Sciatic nerve (tissue), 2 donors: ENCODE measurements at regions not wholly inside any gene's neighbourhood (a gene's known extent, or its start where the extent isn't known, plus 50 kb on each side); places are given as distances from the start of the nearest gene placed in this dataset.
A peak's percentile ranks its signal among the peaks of the same experiment; 100 is the strongest.
"Not testable (repeated sequence)": the region's sequence is repeated elsewhere in the genome, so short reads cannot be mapped to it uniquely, and the experiment has no call there.

Source experiments
- ATAC-seq: fragments of 200-7000 bp; cut with Tn5 transposase; one replicate; pipeline ENCODE4 v1.9.1; 2020; ENCODE audit warnings: mild to moderate bottlenecking, moderate library complexity
- DNase-seq: peaks from one replicate; pipeline ENCODE4 v3.0.0-alpha.2; 2020; ENCODE audit warnings: low spot score
- intact Hi-C: fragments of 100-400 bp; cut with DNase I; formaldehyde crosslinking; loops from one replicate; pipeline ENCODE4 v1.14.2; 2022
- donor health status: DM: no; HTN: no; CAD: no.
- donor health status: DM: no; HTN: no; CAD: no.

DNA sequence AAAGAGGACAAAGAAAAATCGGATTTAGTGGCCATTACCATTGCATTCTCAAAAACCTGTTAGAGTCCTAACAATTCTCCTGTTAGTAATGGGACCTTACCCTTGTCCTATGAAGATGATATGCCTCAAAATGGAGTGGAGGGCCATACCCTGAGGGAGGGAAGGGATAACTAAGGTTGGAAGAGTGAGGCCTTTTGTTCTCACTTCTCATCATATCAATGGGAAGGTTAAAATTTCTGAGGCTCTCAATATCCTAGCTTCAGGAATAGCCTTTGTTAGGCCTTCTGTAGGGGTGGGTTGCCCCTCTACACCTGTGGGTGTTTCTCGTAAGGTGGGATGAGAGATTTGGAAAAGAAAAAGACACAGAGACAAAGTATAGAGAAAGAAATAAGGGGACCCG is 109.4 kb upstream of the SGIP1 start:
- not testable (repeated sequence) for ATAC-seq

GRCh38 chr1:66426239-66426853 is 107.6 kb upstream of the SGIP1 start:
- intact Hi-C loops: no loop called here
- DNase-seq (no peak), ATAC-seq (no peak)

More for the DNA sequence above, 109.4 kb upstream of the SGIP1 start:
- intact Hi-C loops, DNase-seq: not testable (repeated sequence)

- DNase-seq, intact Hi-C loops, ATAC-seq: not testable (repeated sequence)
These were observed 103.1 kb upstream of the SGIP1 start for GRCh38 chr1:66430815-66431214.

DNA sequence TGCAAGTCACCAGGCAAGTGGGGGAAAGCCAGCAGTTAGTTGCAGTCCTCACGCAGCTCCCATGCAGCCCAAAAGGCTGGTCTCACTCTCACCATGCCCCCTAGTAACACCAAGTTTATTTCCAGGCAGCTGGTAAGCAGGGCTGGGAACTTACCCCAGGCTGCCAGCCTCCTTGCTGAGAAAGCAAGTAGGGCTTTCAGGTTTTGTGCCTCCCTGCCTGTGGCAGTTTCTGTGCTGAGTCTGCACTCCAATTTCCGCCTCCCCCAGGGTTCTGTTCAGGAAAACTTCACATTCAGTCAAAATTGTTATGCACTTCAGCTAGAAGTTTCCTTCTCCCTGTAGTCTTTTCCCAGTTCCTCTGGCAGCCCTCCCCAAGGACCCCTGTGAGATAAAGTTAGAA is 102.0 kb upstream of the SGIP1 start:
- DNase-seq (no peak), ATAC-seq (no peak)
- intact Hi-C loops: no loop called here

DNA sequence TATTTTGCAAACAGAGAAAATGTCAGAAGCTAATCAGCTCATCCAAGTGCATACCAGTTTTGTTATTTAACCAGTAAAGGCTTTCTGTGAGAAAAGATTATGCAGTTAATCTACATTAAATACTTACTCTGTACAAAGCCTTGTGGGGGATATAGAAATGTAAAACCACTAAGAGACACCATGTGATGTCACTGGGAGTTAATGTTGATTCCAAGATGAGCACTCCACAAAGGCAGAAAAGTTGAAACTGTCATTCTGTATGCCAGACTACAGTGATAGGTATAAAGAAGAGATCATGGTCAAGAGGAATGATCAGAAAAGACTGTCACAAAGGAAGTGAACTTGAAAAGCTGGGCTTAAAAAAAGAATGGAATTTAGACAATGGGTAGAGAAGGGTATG is 100.3 kb upstream of the SGIP1 start:
- ATAC-seq (no peak), DNase-seq (no peak)
- intact Hi-C loops: no loop called here

DNA sequence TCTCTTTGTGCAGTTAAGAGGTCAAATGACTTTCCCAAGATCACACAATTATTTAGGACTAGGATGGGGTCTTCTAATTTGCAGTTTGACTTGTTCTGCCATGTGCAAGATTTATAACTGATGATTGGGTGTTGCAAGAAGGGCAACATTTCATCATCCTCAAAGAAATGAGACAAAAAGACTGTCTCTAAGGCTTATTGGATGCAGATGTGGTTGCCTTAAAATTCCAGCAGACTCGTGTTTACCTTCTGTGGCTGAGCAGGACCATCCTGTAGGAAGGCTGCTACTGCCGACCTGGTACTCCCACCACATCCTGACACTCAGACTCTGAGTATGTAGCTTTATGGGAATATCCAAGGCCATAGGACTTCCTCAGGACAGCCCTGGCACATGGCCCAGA is 99.9 kb upstream of the SGIP1 start:
- ATAC-seq (no peak), DNase-seq (no peak)
- intact Hi-C loops: no loop called here

DNA sequence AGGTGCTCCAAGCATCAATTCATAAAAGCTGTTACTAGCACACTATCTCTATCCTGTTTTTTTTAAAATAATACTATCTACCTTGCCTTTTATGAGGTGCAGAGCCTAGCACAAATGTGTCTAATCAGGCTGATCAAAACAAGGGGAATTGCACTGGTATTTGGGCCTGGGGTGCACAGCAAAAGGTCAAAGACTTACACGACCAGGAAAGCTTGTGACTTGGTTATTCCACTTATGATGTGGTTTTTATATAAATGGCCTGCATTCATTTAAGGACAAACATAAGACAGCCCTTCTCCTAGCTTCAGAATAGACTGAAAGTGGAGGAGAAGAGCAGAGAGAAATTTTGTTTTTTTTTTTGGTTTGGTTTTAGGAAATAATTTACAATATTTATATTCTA is 98.4 kb upstream of the SGIP1 start:
- DNase-seq: no peak
- intact Hi-C loops: no loop called here
- no peak for ATAC-seq

GRCh38 chr1:66436378-66437135 is 97.4 kb upstream of the SGIP1 start:
- intact Hi-C loops: no loop called here
- no peak for DNase-seq
- no peak for ATAC-seq

DNA sequence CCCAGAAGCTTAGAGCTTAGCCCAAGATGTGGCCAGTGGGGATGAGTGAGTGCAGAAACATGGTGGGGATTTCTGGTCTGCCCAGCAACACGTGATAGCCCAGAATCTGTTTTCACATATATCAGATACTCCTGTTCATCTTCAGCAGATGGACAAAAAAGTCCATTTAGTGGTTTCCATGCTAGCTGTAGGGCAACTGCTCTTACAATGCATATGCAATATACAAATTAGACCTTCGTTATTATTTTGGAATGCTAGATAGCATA is 96.9 kb upstream of the SGIP1 start:
- intact Hi-C loops: no loop called here
- no peak for DNase-seq
- no peak for ATAC-seq

- intact Hi-C loops: no loop called here
- no peak for ATAC-seq
- no peak for DNase-seq
These were observed 95.9 kb upstream of the SGIP1 start for GRCh38 chr1:66438062-66438461.

- intact Hi-C loops: no loop called here
- DNase-seq (no peak), ATAC-seq (no peak)
These were observed 95.5 kb upstream of the SGIP1 start for GRCh38 chr1:66438501-66438900.

GRCh38 chr1:66439031-66439740 is 94.8 kb upstream of the SGIP1 start:
- ATAC-seq: peak; percentile 71
- intact Hi-C loops: no loop called here
- DNase-seq: no peak

DNA sequence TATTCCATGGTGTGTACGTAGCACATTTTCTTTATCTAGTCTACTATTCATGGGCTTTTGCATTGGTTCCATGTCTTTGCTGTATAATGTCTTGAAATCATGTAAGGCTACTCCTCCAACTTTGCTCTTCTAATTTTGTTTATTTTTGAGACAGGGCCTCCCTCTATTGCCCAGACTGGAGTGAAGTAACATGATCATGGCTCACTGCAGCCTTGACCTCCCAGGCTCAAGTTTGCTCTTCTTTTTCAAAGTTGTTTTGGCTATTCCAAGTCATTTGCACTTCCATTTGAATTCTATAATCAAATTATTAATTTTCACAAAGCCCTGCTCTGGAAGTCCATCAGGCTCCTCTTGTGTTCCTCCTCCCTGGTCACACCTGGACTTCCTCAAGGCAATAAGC is 90.2 kb upstream of the SGIP1 start:
- ATAC-seq: peak; percentile 53
- intact Hi-C loops: loop anchor here (5.0 kb wide), 2 partner anchors 51 to 191 kb away; no protein-coding TSS in a partner anchor
- DNase-seq: no peak

- intact Hi-C loops: loop anchor here (5.0 kb wide), 2 partner anchors 52 to 192 kb away; no protein-coding TSS in a partner anchor
- DNase-seq: no peak
- ATAC-seq: no peak
These were observed 89.3 kb upstream of the SGIP1 start for GRCh38 chr1:66444438-66445265.

- no peak for DNase-seq
- ATAC-seq: peak; percentile 41
These were observed 88.3 kb upstream of the SGIP1 start for GRCh38 chr1:66445492-66446181.

GRCh38 chr1:66446261-66447001 is 87.5 kb upstream of the SGIP1 start:
- intact Hi-C loops: no loop called here
- peak; percentile 84 for ATAC-seq
- no peak for DNase-seq

More at GRCh38 chr1:66445492-66446181, 88.3 kb upstream of the SGIP1 start:
- intact Hi-C loops: no loop called here

- intact Hi-C loops: loop anchor here (10.0 kb wide), 1 partner anchor 495 kb away; no protein-coding TSS in a partner anchor
These were observed 83.9 kb upstream of the SGIP1 start for GRCh38 chr1:66450043-66450514.

DNA sequence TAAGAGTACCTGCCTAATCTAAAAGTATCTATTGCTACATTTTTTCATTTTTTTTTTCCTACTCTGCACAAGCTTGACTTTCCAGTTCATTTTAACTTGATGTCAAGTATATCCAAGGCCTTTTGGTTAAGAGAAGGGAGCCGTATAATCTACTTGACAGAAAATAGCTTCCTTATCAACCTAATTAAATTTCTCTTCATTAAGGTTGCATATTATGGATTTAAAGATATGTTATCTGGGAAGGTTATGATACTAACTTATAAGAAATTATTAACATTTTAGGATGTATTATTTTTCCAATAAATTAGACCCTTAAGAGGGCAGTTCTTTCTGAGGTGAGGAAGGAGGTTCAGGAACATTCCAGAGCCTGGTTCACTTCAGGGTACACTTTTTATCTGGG is 83.1 kb upstream of the SGIP1 start:
- intact Hi-C loops: loop anchor here (10.0 kb wide), 1 partner anchor 496 kb away; no protein-coding TSS in a partner anchor
- DNase-seq (no peak), ATAC-seq (no peak)

More at GRCh38 chr1:66450043-66450514, 83.9 kb upstream of the SGIP1 start:
- ATAC-seq (peak; percentile 14), DNase-seq (no peak)
